ENCODE measurements at regions not wholly inside any gene's neighbourhood (a gene's known extent, or its start where the extent isn't known, plus 50 kb on each side); places are given as distances from the start of the nearest gene placed in this dataset.
"Not testable (repeated sequence)": the region's sequence is repeated elsewhere in the genome, so short reads cannot be mapped to it uniquely, and the experiment has no call there.

DNA sequence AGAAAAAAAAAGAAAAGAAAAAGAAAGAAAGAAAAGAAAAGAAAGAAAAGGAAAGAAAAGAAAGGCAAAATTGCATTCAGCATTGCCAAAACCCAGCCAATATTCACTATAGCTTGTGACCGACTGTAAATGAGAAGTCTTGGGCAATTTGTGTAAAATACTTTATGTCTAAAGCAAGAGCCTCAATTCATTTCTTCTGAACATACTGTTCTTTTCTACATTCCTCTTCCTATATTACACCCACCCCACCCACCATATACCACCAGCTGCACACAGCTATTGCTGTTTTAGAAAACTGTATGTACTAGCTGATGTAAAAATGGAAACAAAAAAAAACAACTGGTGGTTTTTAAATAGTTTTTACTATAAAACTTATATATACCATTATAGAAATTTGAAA is 156.9 kb upstream of the TTC29 start:
- DNase-seq (ENCODE audit: low read depth): no peak

DNA sequence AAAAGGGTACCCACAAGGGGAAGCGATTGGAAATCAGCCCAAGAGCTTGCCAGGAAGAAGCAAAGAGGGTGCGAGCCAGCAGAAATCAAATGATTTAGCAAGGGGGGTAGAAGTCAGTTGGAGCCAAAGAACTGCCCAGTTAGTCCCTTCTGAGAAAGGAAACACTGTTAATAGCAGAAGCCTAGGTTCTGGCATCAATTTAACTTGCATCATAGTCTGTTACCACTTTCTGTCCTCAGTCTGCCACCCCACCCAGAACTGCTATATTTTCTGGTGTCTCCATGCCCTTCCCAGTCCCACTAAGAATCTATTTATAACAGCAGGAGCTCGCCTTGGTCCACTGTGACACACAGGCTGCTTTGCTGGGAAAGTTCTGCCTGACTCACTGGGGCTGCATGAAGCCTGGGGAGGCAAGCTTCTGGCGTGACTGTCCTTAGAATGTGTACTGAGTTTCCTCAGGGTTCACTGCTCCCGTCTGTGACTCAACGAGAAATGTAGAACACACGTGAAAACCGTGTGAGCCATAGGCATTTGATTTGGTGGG is 157.8 kb upstream of the TTC29 start:
- DNase-seq (ENCODE audit: low read depth): peak; percentile 94

GRCh38 chr4:147104768-147105167 is 159.1 kb upstream of the TTC29 start:
- no peak for DNase-seq (ENCODE audit: low read depth)

- peak; percentile 22 for DNase-seq (ENCODE audit: low read depth)
These were observed 162.7 kb upstream of the TTC29 start for GRCh38 chr4:147108409-147108808.

GRCh38 chr4:147109800-147110199 is 164.1 kb upstream of the TTC29 start:
- DNase-seq (ENCODE audit: low read depth): no peak

GRCh38 chr4:147110473-147111367 is 165.1 kb upstream of the TTC29 start:
- peak; percentile 37 for DNase-seq (ENCODE audit: low read depth)

DNA sequence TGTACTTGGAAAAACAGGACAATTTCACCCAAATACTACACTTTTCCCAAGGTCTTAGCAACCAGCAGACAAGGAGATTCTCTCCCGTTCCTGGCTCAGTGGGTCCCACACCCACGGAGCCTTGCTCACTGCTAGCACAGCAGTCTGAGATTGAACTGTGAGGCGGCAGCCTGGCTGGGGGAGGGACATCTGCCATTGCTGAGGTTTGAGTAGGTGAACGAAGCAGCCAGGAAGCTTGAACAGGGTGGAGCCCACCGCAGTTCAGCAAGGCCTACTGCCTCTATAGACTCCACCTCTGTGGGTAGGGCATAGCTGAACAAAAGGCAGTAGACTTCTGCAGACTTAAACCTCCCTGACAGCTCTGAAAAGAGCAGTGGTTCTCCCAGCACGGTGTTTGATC is 166.5 kb upstream of the TTC29 start:
- not testable (repeated sequence) for DNase-seq (ENCODE audit: low read depth)

DNA sequence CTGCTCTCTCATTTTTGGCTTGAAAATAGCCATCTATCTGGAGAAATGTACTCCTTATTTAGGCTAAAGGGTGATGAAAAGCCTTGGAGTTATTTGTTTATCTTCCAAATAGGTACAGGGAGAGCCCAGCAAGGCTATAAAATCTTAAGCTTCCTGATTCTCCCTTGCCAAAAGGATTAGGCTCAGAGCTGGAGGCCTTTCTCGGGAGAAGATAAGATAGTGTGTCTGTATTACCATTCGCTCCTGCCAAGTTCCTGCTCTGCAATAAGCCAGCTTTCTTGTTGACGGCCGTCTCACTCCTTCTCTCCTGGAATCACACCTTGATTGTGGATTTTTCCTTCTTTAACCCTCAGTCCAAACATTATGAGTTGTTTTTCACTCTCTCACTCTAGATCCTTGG is 171.8 kb upstream of the TTC29 start:
- peak; percentile 97 for DNase-seq (ENCODE audit: low read depth)

DNA sequence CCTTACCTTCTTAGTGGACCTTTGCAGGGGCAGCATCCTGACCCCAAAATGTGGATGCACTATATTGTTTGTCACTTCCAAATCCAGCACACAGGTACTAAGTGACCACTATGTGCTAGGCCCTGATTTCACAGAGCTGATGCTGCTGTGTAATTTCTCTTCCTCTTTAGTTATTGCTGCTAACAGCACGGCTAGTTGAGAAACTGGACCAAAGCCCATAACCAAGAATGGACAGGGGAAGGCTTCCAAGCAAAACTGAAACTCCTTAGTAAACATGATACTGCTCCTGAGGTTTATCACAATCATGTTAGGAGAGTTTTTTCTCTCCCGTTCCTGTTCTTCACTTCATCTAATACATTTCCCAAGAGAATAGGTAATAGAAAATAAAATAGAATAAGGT is 172.9 kb upstream of the TTC29 start:
- peak; percentile 71 for DNase-seq (ENCODE audit: low read depth)

DNA sequence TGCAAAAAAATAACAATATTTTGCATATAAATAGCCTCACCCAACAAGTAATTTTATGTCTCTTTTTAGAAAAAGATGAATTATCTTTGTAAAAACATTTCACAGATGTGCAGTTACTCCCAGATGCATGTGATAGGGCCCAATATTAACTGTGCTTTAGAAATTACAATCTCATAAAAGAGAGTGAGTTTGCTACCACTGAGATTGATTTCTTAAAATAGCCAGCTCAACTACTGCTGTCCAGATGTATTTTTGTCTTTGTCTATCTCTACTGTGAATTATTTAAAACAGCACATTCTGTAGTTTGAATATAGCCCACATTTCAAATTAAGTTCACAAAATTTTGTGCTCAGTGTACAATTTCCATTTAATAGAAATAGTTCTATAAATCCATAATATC is 177.0 kb upstream of the TTC29 start:
- DNase-seq (ENCODE audit: low read depth): no peak

- peak; percentile 7 for DNase-seq (ENCODE audit: low read depth)
These were observed 177.5 kb upstream of the TTC29 start for GRCh38 chr4:147123146-147123545.

DNA sequence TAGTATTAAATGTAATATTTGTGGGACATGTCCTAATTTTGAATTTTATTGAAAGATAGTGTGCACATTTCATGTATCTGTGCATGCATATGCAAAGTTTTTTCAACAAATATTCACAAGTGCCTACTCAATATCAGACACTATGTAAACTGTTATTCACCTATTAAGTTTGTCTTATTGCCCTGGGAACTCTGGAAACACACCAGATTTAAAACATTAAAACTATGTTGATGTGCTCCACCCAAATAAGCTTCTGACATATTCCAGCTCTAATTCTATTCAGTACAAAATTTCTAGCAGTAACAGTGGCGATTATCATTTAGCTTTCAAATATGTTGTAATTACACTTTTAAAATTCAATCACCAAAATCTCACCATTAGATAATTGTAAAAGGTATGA is 183.1 kb upstream of the TTC29 start:
- DNase-seq (ENCODE audit: low read depth): no peak

DNA sequence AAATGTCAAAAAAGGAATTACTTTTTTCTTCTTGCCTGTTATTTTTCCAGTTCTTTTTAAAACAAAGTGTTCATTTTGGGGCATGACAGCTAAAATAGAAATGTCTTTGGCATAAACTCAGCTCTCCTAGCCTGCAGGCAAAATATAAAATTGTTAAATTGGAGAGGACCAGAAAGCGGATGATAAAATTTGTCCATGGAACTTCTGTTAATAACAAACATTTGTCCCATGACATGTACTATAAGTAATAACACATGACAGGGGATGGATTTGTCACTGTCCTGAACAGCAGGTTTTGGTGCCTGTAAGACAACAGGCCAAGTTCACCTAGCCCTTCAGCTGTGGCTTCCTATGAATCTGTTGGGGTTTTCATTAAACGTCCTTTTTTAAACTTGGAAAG is 184.0 kb upstream of the TTC29 start:
- no peak for DNase-seq (ENCODE audit: low read depth)

- no peak for DNase-seq (ENCODE audit: low read depth)
These were observed 189.0 kb upstream of the TTC29 start for GRCh38 chr4:147134536-147135210.

- DNase-seq (ENCODE audit: low read depth): peak; percentile 71
These were observed 190.6 kb upstream of the TTC29 start for GRCh38 chr4:147136310-147136709.

- DNase-seq (ENCODE audit: low read depth): no peak
These were observed 191.1 kb upstream of the TTC29 start for GRCh38 chr4:147136751-147137150.

DNA sequence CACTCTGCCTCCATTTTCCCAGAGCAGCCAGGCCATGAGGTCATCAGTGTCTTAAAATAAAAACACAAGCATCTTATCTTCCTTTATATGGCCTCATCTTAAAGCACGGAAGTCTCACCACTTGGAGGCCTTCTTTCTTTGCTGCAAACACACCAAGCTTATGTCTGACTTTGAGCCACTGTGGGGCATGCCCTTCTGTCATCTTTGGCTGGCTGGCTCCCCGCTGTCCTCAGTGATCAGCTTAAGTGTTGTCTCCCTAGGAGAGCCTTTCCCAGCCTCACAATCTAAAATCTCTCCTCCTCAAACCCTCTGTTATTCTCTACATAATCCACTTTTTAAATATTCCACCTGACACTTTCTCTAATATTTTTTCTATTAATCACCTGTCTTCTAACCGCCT is 191.6 kb upstream of the TTC29 start:
- DNase-seq (ENCODE audit: low read depth): no peak

DNA sequence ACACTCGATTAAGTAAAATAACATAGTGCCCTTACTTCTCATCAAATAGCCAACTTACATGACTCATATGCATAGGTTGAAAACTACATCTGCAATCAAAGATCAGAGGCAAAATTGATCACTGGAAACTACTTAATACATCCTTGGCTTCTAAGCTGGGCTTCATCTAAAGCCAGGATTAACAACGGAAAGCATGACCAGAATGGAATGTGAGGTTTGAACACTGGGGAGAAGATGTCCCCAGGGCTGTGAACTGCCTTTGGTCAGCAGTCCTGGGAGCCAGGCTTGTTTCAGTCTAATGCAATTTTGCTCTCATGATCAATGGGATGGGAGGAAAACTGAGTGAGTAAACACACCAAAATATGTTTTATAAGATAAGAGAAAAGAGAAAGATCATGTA is 192.5 kb upstream of the TTC29 start:
- DNase-seq (ENCODE audit: low read depth): no peak

GRCh38 chr4:147139455-147140198 is 194.0 kb upstream of the TTC29 start:
- no peak for DNase-seq (ENCODE audit: low read depth)

GRCh38 chr4:147151763-147152162 is 206.1 kb upstream of the TTC29 start:
- DNase-seq (ENCODE audit: low read depth): no peak

GRCh38 chr4:147157860-147158701 is 212.4 kb upstream of the TTC29 start:
- DNase-seq (ENCODE audit: low read depth): peak; percentile 33

All from amniotic epithelial cell (primary cell).